Vagina (tissue), 2 donors: ENCODE measurements at regions not wholly inside any gene's neighbourhood (a gene's known extent, or its start where the extent isn't known, plus 50 kb on each side); places are given as distances from the start of the nearest gene placed in this dataset.

Experiments used
- DNase-seq, 2 donors: peaks; one replicate each; pipeline ENCODE4 v3.0.0-alpha.2; 2017; ENCODE audit errors: extremely low spot score in 2 of 2
- H3K27ac ChIP-seq: fragments of 200-600 bp; sonication (generic); one replicate; pipeline ENCODE4 v1.5.1; 2019
- H3K27me3 ChIP-seq: fragments of 200-600 bp; sonication (generic); one replicate; pipeline ENCODE4 v1.5.1; 2019
- H3K36me3 ChIP-seq, 2 donors: fragments of 200-600 bp; sonication (generic); one replicate each; pipeline ENCODE4 v1.5.1; 2017 to 2019
- H3K4me1 ChIP-seq: fragments of 200-600 bp; sonication (generic); one replicate; pipeline ENCODE4 v1.5.1; 2019
- H3K4me3 ChIP-seq, 2 donors: fragments of 200-600 bp; sonication (generic); 1 replicate in 1 of 2; 2 replicates in 1 of 2; pipeline ENCODE4 v1.5.1; 2016 to 2019
- H3K9me3 ChIP-seq: fragments of 200-600 bp; sonication (generic); one replicate; pipeline ENCODE4 v1.5.1; 2019
- CTCF ChIP-seq, 3 experiments: fragments of 450-650 bp in 2 of 3; fragments of 200-600 bp in 1 of 3; sonication (generic) in 1 of 3; IDR thresholded peaks; one replicate each; pipeline ENCODE4 v1.5.1; 2017 to 2019; ENCODE audit warnings: antibody characterized with exemption in 3 of 3, mild to moderate bottlenecking in 2 of 3, moderate library complexity in 2 of 3
- POLR2A ChIP-seq, 2 donors: fragments of 450-650 bp; IDR thresholded peaks; one replicate each; pipeline ENCODE4 v1.6.1; 2017; ENCODE audit warnings: antibody characterized with exemption in 2 of 2, mild to moderate bottlenecking in 2 of 2, moderate library complexity in 2 of 2
- POLR2AphosphoS5 ChIP-seq, 2 donors: sonication (generic); formaldehyde crosslinking; IDR thresholded peaks; one replicate each; pipeline ENCODE4 v1.9.0; 2017; ENCODE audit warnings: antibody characterized with exemption in 2 of 2, mild to moderate bottlenecking in 2 of 2, low read depth in 1 of 2; ENCODE audit not compliant: insufficient read depth in 1 of 2
- intact Hi-C: fragments of 100-400 bp; cut with DNase I; formaldehyde crosslinking; loops from one replicate; pipeline ENCODE4 v1.15.1; 2023

- DNase-seq, result no peak
- no peaks in the 10 kb centered on the region for H3K9me3 ChIP-seq
- TF ChIP-seq CTCF (IDR thresholded peaks at IDR 0.05), result no peak
- H3K36me3 ChIP-seq, result no peaks in the 10 kb centered on the region
- intact Hi-C loops, result no loop called here
- no peak overlapping the region for H3K27ac ChIP-seq
- H3K27me3 ChIP-seq, result no peaks in the 10 kb centered on the region
- H3K4me1 ChIP-seq, result peaks cover 15% of the 10 kb centered on the region
- no peak overlapping the region for H3K4me3 ChIP-seq
These were observed 101.1 kb downstream of the UBIAD1 start for GRCh38 chr1:11373895-11374747.

GRCh38 chr1:11374748-11375110, 101.7 kb downstream of the UBIAD1 start:
- TF ChIP-seq CTCF (IDR thresholded peaks at IDR 0.05), result no peak
- H3K4me3 ChIP-seq, result no peak overlapping the region
- intact Hi-C loops, result no loop called here
- no peaks in the 10 kb centered on the region for H3K9me3 ChIP-seq
- DNase-seq, result no peak
- H3K4me1 ChIP-seq, result peaks cover 15% of the 10 kb centered on the region
- no peaks in the 10 kb centered on the region for H3K36me3 ChIP-seq
- no peaks in the 10 kb centered on the region for H3K27me3 ChIP-seq
- no peak overlapping the region for H3K27ac ChIP-seq

GRCh38 chr1:11377001-11377583, 101.9 kb upstream of the DISP3 start:
- H3K36me3 ChIP-seq, result no peaks in the 10 kb centered on the region
- H3K4me1 ChIP-seq, result peaks cover 15% of the 10 kb centered on the region
- H3K4me3 ChIP-seq, result no peak overlapping the region
- no peaks in the 10 kb centered on the region for H3K9me3 ChIP-seq
- TF ChIP-seq CTCF (IDR thresholded peaks at IDR 0.05), result no peak
- TF ChIP-seq POLR2AphosphoS5 (IDR thresholded peaks at IDR 0.05; ENCODE audit: insufficient read depth in 1 of 2, low read depth in 1 of 2), result no peak
- no peak for TF ChIP-seq POLR2A (IDR thresholded peaks at IDR 0.05)
- H3K27me3 ChIP-seq, result no peaks in the 10 kb centered on the region
- intact Hi-C loops, result no loop called here
- no peak for DNase-seq
- no peak overlapping the region for H3K27ac ChIP-seq

- intact Hi-C loops, result no loop called here
- no peak overlapping the region for H3K4me3 ChIP-seq
- no peak overlapping the region for H3K27ac ChIP-seq
- no peaks in the 10 kb centered on the region for H3K36me3 ChIP-seq
- no peak for TF ChIP-seq POLR2A (IDR thresholded peaks at IDR 0.05)
- no peak for TF ChIP-seq CTCF (IDR thresholded peaks at IDR 0.05)
- no peak for TF ChIP-seq POLR2AphosphoS5 (IDR thresholded peaks at IDR 0.05; ENCODE audit: insufficient read depth in 1 of 2, low read depth in 1 of 2)
- no peak for DNase-seq
- no peaks in the 10 kb centered on the region for H3K9me3 ChIP-seq
- H3K4me1 ChIP-seq, result peaks cover 15% of the 10 kb centered on the region
- no peaks in the 10 kb centered on the region for H3K27me3 ChIP-seq
These were observed 101.0 kb upstream of the DISP3 start for GRCh38 chr1:11377954-11378353.

- TF ChIP-seq CTCF (IDR thresholded peaks at IDR 0.05) (no peak), POLR2A (IDR thresholded peaks at IDR 0.05) (no peak), POLR2AphosphoS5 (IDR thresholded peaks at IDR 0.05; ENCODE audit: insufficient read depth in 1 of 2, low read depth in 1 of 2) (no peak)
- H3K27me3 ChIP-seq, result no peaks in the 10 kb centered on the region
- peaks cover 10% of the 10 kb centered on the region for H3K4me1 ChIP-seq
- no peak for DNase-seq
- H3K9me3 ChIP-seq, result no peaks in the 10 kb centered on the region
- intact Hi-C loops, result no loop called here
- H3K27ac ChIP-seq, result no peak overlapping the region
- H3K36me3 ChIP-seq, result no peaks in the 10 kb centered on the region
- H3K4me3 ChIP-seq, result no peak overlapping the region
These were observed 99.1 kb upstream of the DISP3 start for GRCh38 chr1:11379851-11380250.
